H1 (cell line): ENCODE measurements at regions not wholly inside any gene's neighbourhood (a gene's known extent, or its start where the extent isn't known, plus 50 kb on each side); places are given as distances from the start of the nearest gene placed in this dataset.

Source experiments
- CTCF ChIA-PET: fragments of 300-600 bp; sonication (Branson Sonifier 250); formaldehyde crosslinking; loops from one replicate; lab custom pipeline; 2021; ENCODE audit not compliant: partially characterized antibody; lab: Charles Lee
- POLR2A ChIA-PET: fragments of 300-600 bp; sonication (Branson Sonifier 250); formaldehyde crosslinking; loops from one replicate; lab custom pipeline; 2021; ENCODE audit warnings: inconsistent platforms; ENCODE audit not compliant: partially characterized antibody; lab: Charles Lee
- DNase-seq, 2 experiments: peaks; one replicate each; pipeline versions ENCODE4 v3.0.0 to v3.0.0-alpha.2; 2010 to 2022; ENCODE audit warnings: low spot score in 2 of 2, low read depth in 1 of 2, mixed read lengths in 1 of 2
- FAIRE-seq: peaks from 2 replicates; lab custom pipeline; 2011; peaks lifted over from hg19 to GRCh38; lab: Jason Lieb, UNC
- H2AFZ ChIP-seq: 2 replicates; pipeline ENCODE4 v1.8.1; 2012; ENCODE audit warnings: low read length, inconsistent platforms
- H2AK5ac ChIP-seq: 2 replicates; pipeline ENCODE4 v1.6.1; 2013; ENCODE audit warnings: low read depth, low read length
- H2BK120ac ChIP-seq: replicated peaks from 2 replicates; pipeline ENCODE3; 2013; ENCODE audit warnings: low read depth, low read length, inconsistent platforms
- H2BK12ac ChIP-seq: 2 replicates; pipeline ENCODE4 v1.6.1; 2013; ENCODE audit warnings: low read depth, low read length
- H2BK15ac ChIP-seq: 2 replicates; pipeline ENCODE4 v1.6.1; 2013; ENCODE audit warnings: low read length
- H2BK20ac ChIP-seq: 2 replicates; pipeline ENCODE4 v1.6.1; 2013; ENCODE audit warnings: low read length
- H2BK5ac ChIP-seq: 2 replicates; pipeline ENCODE4 v1.6.1; 2013; ENCODE audit warnings: low read depth, low read length
- H3K14ac ChIP-seq: 2 replicates; pipeline ENCODE4 v1.6.1; 2013; ENCODE audit warnings: inconsistent platforms; ENCODE audit not compliant: insufficient read length
- H3K18ac ChIP-seq: 2 replicates; pipeline ENCODE4 v1.6.1; 2013; ENCODE audit warnings: low read length; ENCODE audit errors: extremely low read depth
- H3K23ac ChIP-seq: 2 replicates; pipeline ENCODE4 v1.6.1; 2013; ENCODE audit warnings: inconsistent platforms; ENCODE audit not compliant: insufficient read length
- H3K23me2 ChIP-seq: 2 replicates; pipeline ENCODE4 v1.6.1; 2013; ENCODE audit warnings: low read depth, low read length
- H3K27ac ChIP-seq: 2 replicates; pipeline ENCODE4 v1.6.1; 2011; ENCODE audit warnings: low read depth, low read length, inconsistent platforms
- H3K27me3 ChIP-seq, 4 experiments: replicated peaks in 1 of 4; 1 replicate in 1 of 4; 2 replicates in 3 of 4; pipeline versions ENCODE4 v1.6.1 to v1.8.1; 2011 to 2013; ENCODE audit warnings: low read length in 3 of 4, mild to moderate bottlenecking in 3 of 4, inconsistent platforms in 2 of 4, mixed read lengths in 2 of 4, moderate library complexity in 1 of 4; ENCODE audit not compliant: control insufficient read depth in 3 of 4, insufficient read depth in 3 of 4; ENCODE audit errors: extremely low read depth in 1 of 4
- H3K36me3 ChIP-seq, 4 experiments: 2 replicates each; pipeline versions ENCODE4 v1.6.1 to v1.8.1; 2011 to 2013; ENCODE audit warnings: mild to moderate bottlenecking in 4 of 4, low read length in 3 of 4, moderate library complexity in 2 of 4, control low read depth in 1 of 4, inconsistent platforms in 1 of 4; ENCODE audit not compliant: insufficient read depth in 4 of 4, control insufficient read depth in 2 of 4
- H3K4ac ChIP-seq: replicated peaks from 2 replicates; pipeline ENCODE3; 2013; ENCODE audit warnings: low read length, low read depth, mixed read lengths, inconsistent platforms; ENCODE audit not compliant: insufficient read length
- H3K4me1 ChIP-seq, 4 experiments: replicated peaks in 1 of 4; 1 replicate in 1 of 4; 2 replicates in 3 of 4; pipeline versions ENCODE4 v1.6.1 to v1.8.1; 2011 to 2013; ENCODE audit warnings: low read length in 3 of 4, inconsistent platforms in 2 of 4, mixed read lengths in 1 of 4; ENCODE audit not compliant: insufficient read depth in 4 of 4, control insufficient read depth in 3 of 4
- H3K4me2 ChIP-seq, 2 experiments: 2 replicates each; pipeline versions ENCODE4 v1.6.1 to v1.8.1; 2011 to 2013; ENCODE audit warnings: low read depth in 2 of 2, low read length in 2 of 2, control low read depth in 1 of 2, inconsistent platforms in 1 of 2, mild to moderate bottlenecking in 1 of 2; ENCODE audit not compliant: insufficient read depth in 1 of 2
- H3K4me3 ChIP-seq, 4 experiments: fragments of 200-600, 300-600 bp in 1 of 4; sonication (generic), shearing (Covaris generic), sonication (Bioruptor Twin) in 1 of 4; 2 replicates each; pipeline versions ENCODE4 v1.5.1 to v1.8.1; 2011 to 2016; ENCODE audit warnings: low read length in 4 of 4, low read depth in 3 of 4, control low read depth in 2 of 4, inconsistent platforms in 2 of 4, mild to moderate bottlenecking in 2 of 4, mixed read lengths in 1 of 4, moderate library complexity in 1 of 4; ENCODE audit not compliant: insufficient read depth in 2 of 4; ENCODE audit errors: extremely low read depth in 1 of 4
- H3K56ac ChIP-seq: replicated peaks from 2 replicates; pipeline ENCODE3; 2013; ENCODE audit warnings: low read depth, mild to moderate bottlenecking, mixed read lengths, low read length, inconsistent platforms; ENCODE audit not compliant: insufficient read length
- H3K79me1 ChIP-seq: 2 replicates; pipeline ENCODE4 v1.6.1; 2013; ENCODE audit warnings: low read depth, low read length, control low read depth
- H3K79me2 ChIP-seq, 2 experiments: 2 replicates each; pipeline versions ENCODE4 v1.6.1 to v1.8.1; 2012 to 2013; ENCODE audit warnings: low read length in 2 of 2, mild to moderate bottlenecking in 2 of 2, inconsistent platforms in 1 of 2; ENCODE audit not compliant: insufficient read depth in 2 of 2, control insufficient read depth in 1 of 2
- H3K9ac ChIP-seq, 4 experiments: replicated peaks in 1 of 4; 1 replicate in 1 of 4; 2 replicates in 3 of 4; pipeline versions ENCODE4 v1.6.1 to v1.8.1; 2011 to 2013; ENCODE audit warnings: low read depth in 3 of 4, low read length in 3 of 4, control low read depth in 2 of 4, mild to moderate bottlenecking in 2 of 4, moderate library complexity in 2 of 4, inconsistent platforms in 1 of 4; ENCODE audit errors: extremely low read depth in 1 of 4
- H3K9me3 ChIP-seq, 2 experiments: 2 replicates each; pipeline versions ENCODE4 v1.6.1 to v1.8.1; 2012 to 2013; ENCODE audit warnings: mild to moderate bottlenecking in 2 of 2, moderate library complexity in 2 of 2, control low read depth in 1 of 2, inconsistent platforms in 1 of 2, low read depth in 1 of 2, low read length in 1 of 2, mixed read lengths in 1 of 2; ENCODE audit not compliant: insufficient read depth in 2 of 2
- H4K20me1 ChIP-seq, 2 experiments: replicated peaks in 1 of 2; 2 replicates each; pipeline versions ENCODE3 to v1.8.1; 2011 to 2013; ENCODE audit warnings: inconsistent platforms in 2 of 2, low read length in 2 of 2, mild to moderate bottlenecking in 1 of 2; ENCODE audit not compliant: insufficient read depth in 2 of 2, control insufficient read depth in 1 of 2
- H4K5ac ChIP-seq: 2 replicates; pipeline ENCODE4 v1.6.1; 2013; ENCODE audit warnings: low read length, low read depth, mixed read lengths, inconsistent platforms; ENCODE audit not compliant: insufficient read length
- H4K8ac ChIP-seq: 2 replicates; pipeline ENCODE4 v1.8.0; 2013; ENCODE audit warnings: mild to moderate bottlenecking, moderate library complexity, low read length, inconsistent platforms; ENCODE audit not compliant: insufficient read depth; ENCODE audit errors: extremely low read depth
- H4K91ac ChIP-seq: replicated peaks from 2 replicates; pipeline ENCODE3; 2013; ENCODE audit warnings: low read length, mixed read lengths, inconsistent platforms; ENCODE audit not compliant: insufficient read length
- YY1 ChIP-seq: IDR thresholded peaks from 2 replicates; pipeline ENCODE4 v1.6.1; 2011; ENCODE audit warnings: low read depth, mild to moderate bottlenecking, low read length
- WGBS, 2 experiments: shearing (Covaris generic) in 1 of 2; methylation state at CpG; one replicate each; pipeline versions ENCODE4 v1.1.6 to v1.1.7; 2013 to 2015; ENCODE audit warnings: low lambda C conversion rate in 2 of 2, mixed read lengths in 2 of 2, inconsistent platforms in 1 of 2, low coverage in 1 of 2, missing lambda C conversion rate in 1 of 2; ENCODE audit not compliant: insufficient replicate concordance in 2 of 2, insufficient coverage in 1 of 2, insufficient read length in 1 of 2; ENCODE audit errors: extremely low coverage in 1 of 2, missing lambda C conversion rate in 1 of 2; 5-methylcytosine and 5-hydroxymethylcytosine counted together

- Histone ChIP-seq H3K9ac (no peak overlapping the region), H3K56ac (no peak overlapping the region), H2AFZ (no peak overlapping the region), H3K79me1 (no peaks in the 10 kb centered on the region), H2AK5ac (no peak overlapping the region), H2BK5ac (no peak overlapping the region), H3K23me2 (no peaks in the 10 kb centered on the region), H3K4me2 (no peak overlapping the region), H3K4ac (no peak overlapping the region), H3K79me2 (no peaks in the 10 kb centered on the region), H2BK12ac (no peak overlapping the region), H3K4me3 (no peak overlapping the region), H3K18ac (no peak overlapping the region), H4K91ac (no peak overlapping the region), H3K14ac (peak overlapping the region; percentile 3), H3K9me3 (no peaks in the 10 kb centered on the region), H3K36me3 (no peaks in the 10 kb centered on the region), H3K23ac (no peak overlapping the region), H2BK15ac (no peak overlapping the region), H3K27ac (no peak overlapping the region), H4K8ac (no peak overlapping the region), H2BK20ac (no peak overlapping the region), H4K5ac (no peak overlapping the region), H4K20me1 (no peaks in the 10 kb centered on the region), H3K27me3 (no peaks in the 10 kb centered on the region), H2BK120ac (no peak overlapping the region), H3K4me1 (no peaks in the 10 kb centered on the region)
- DNase-seq (no peak), FAIRE-seq (no peak)
- CTCF ChIA-PET = interaction anchor here (1.2 to 1.5 kb wide), 2 partner anchors 17 to 309 kb away, joined by 3 to 4 read pairs; no protein-coding TSS in a partner anchor
- 88% methylated on average over 4 of the region's 4 CpGs; no CpG with 5 or more reads in 1 of the 2 experiments for WGBS, 2 experiments
- POLR2A ChIA-PET = no interaction called here
- no peak for TF ChIP-seq YY1
These were observed 62.4 kb upstream of the TOPAZ1 start for GRCh38 chr3:44179246-44179645.
